Right lobe of liver (tissue), 6 donors: ENCODE measurements at regions not wholly inside any gene's neighbourhood (a gene's known extent, or its start where the extent isn't known, plus 50 kb on each side); places are given as distances from the start of the nearest gene placed in this dataset.

Experiments
- ATAC-seq, 4 donors: fragments of 200-7000 bp; cut with Tn5 transposase; one replicate each; pipeline ENCODE4 v1.9.1; 2020; ENCODE audit warnings: mild to moderate bottlenecking in 4 of 4, moderate library complexity in 4 of 4
- DNase-seq, 3 donors: peaks; one replicate each; pipeline ENCODE4 v3.0.0-alpha.2; 2020
- H3K27ac ChIP-seq, 3 donors: fragments of 200-600 bp; one replicate each; pipeline ENCODE4 v1.8.0; 2022
- H3K27me3 ChIP-seq, 2 donors: fragments of 200-600 bp; one replicate each; pipeline ENCODE4 v1.8.0; 2022
- H3K36me3 ChIP-seq, 4 donors: fragments of 200-600 bp; sonication (generic) in 1 of 4; one replicate each; pipeline versions ENCODE4 v1.5.1 to v1.8.0; 2017 to 2022; ENCODE audit warnings: control low read depth in 1 of 4
- H3K4me1 ChIP-seq, 4 donors: fragments of 200-600 bp; sonication (generic) in 1 of 4; one replicate each; pipeline versions ENCODE4 v1.5.1 to v1.8.0; 2017 to 2022; ENCODE audit warnings: control low read depth in 1 of 4
- H3K4me3 ChIP-seq, 3 donors: fragments of 200-600 bp; one replicate each; pipeline ENCODE4 v1.8.0; 2022
- H3K9me3 ChIP-seq, 4 donors: fragments of 200-600 bp; sonication (generic) in 1 of 4; one replicate each; pipeline versions ENCODE4 v1.5.1 to v1.8.0; 2017 to 2022; ENCODE audit warnings: control low read depth in 1 of 4
- CTCF ChIP-seq, 4 donors: fragments of 200-600 bp in 3 of 4; fragments of 450-650 bp in 1 of 4; IDR thresholded peaks; one replicate each; pipeline versions ENCODE4 v1.5.1 to v1.8.0; 2016 to 2022; ENCODE audit warnings: antibody characterized with exemption in 4 of 4, mild to moderate bottlenecking in 2 of 4
- POLR2A ChIP-seq: fragments of 450-650 bp; IDR thresholded peaks from one replicate; pipeline ENCODE4 v1.6.1; 2017; ENCODE audit warnings: antibody characterized with exemption, mild to moderate bottlenecking
- WGBS: methylation state at CpG from one replicate; pipeline ENCODE4 v1.1.6; 2018; ENCODE audit warnings: low coverage, low lambda C conversion rate; ENCODE audit not compliant: insufficient coverage; ENCODE audit errors: missing lambda C conversion rate; 5-methylcytosine and 5-hydroxymethylcytosine counted together
- intact Hi-C, 2 donors: fragments of 100-400 bp; cut with DNase I; formaldehyde crosslinking; loops; one replicate each; pipeline versions ENCODE4 v1.11.2 to v1.14.1; 2022
- donor health status: DM: no; HTN: yes; CAD: no.
- donor health status: DM: no; HTN: no; CAD: no.
- donor health status: DM: no; HTN: no; CAD: no.
- donor health status: DM: no; HTN: yes; CAD: no.
- donor health status: DM: no; HTN: yes; CAD: no.

GRCh38 chr9:90330231-90330630 lies 312.4 kb downstream of the DIRAS2 start:
- Histone ChIP-seq H3K36me3 (no peaks in the 10 kb centered on the region), H3K27ac (no peak overlapping the region), H3K4me3 (no peak overlapping the region), H3K9me3 (peaks cover 0 to 2% (median 0%) of the 10 kb centered on the region in 4 donors), H3K27me3 (no peaks in the 10 kb centered on the region), H3K4me1 (peaks cover 0 to 14% (median 0%) of the 10 kb centered on the region in 4 donors)
- TF ChIP-seq CTCF (IDR thresholded peaks at IDR 0.05) = no peak
- no peak for TF ChIP-seq POLR2A
- ATAC-seq (no peak), DNase-seq (no peak)
- WGBS = 81% methylated on average over 3 of the region's 3 CpGs
- intact Hi-C loops = no loop called here

GRCh38 chr9:90331826-90332575 lies 310.6 kb downstream of the DIRAS2 start:
- TF ChIP-seq POLR2A (no peak), CTCF (IDR thresholded peaks at IDR 0.05) (no peak)
- Histone ChIP-seq H3K27me3 (no peaks in the 10 kb centered on the region), H3K4me1 (peaks cover 0 to 14% (median 0%) of the 10 kb centered on the region in 4 donors), H3K4me3 (no peak overlapping the region), H3K9me3 (peaks cover 0 to 2% (median 0%) of the 10 kb centered on the region in 4 donors), H3K27ac (peak overlapping the region in 1 of 3 donors; percentile 48), H3K36me3 (no peaks in the 10 kb centered on the region)
- ATAC-seq (peak; percentile 54 to 94 (median 76)), DNase-seq (no peak)
- 60% methylated on average over 8 of the region's 8 CpGs for WGBS
- intact Hi-C loops = no loop called here

DNA sequence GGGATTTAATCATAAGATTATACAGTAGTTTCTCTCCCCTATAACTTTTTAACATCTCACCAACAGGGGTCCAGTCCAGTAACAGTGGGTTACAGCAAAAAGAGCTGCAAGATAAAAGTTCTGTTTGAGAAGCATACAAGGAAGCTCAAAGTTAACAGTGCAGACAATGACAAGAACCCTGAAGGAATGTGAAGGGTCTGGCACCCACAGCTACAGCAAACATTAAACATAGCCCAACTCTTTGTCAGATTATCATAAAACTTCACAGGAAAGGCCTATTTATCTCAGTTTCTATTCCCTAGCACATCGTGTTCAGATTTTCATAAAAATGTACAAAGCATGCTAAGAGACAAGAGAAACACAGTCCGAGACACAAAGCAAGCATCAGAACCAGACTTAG lies 309.4 kb downstream of the DIRAS2 start:
- H3K4me3 ChIP-seq = no peak overlapping the region
- H3K4me1 ChIP-seq = peaks cover 0 to 14% (median 0%) of the 10 kb centered on the region in 4 donors
- no peaks in the 10 kb centered on the region for H3K36me3 ChIP-seq
- H3K27me3 ChIP-seq = no peaks in the 10 kb centered on the region
- DNase-seq (no peak), ATAC-seq (no peak)
- 46% methylated on average over 2 of the region's 2 CpGs for WGBS
- intact Hi-C loops = no loop called here
- H3K27ac ChIP-seq = no peak overlapping the region
- TF ChIP-seq POLR2A = no peak
- no peak for TF ChIP-seq CTCF (IDR thresholded peaks at IDR 0.05)
- H3K9me3 ChIP-seq = peaks cover 0 to 2% (median 0%) of the 10 kb centered on the region in 4 donors

DNA sequence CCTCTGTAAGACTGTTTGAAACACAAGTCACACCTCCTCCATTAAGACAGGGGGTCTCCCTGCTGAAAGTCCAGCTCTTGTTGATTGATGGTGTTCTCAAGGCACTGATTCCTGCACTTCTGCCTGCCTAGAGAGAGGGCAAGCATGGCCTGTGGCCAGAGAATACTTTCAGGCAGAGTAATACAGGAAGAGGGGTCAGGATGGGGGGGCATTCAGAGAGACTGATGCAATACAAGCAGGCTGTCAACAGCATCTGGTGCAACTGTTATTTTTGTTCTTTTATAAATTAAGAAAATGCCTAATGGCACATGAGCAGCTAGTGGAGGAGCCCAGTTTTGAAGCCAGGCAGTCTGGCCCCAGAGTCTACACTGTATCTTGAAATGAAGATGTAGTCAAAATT lies 302.2 kb downstream of the DIRAS2 start:
- no peaks in the 10 kb centered on the region for H3K36me3 ChIP-seq
- ATAC-seq (no peak), DNase-seq (no peak)
- H3K4me1 ChIP-seq = no peaks in the 10 kb centered on the region
- H3K27me3 ChIP-seq = no peaks in the 10 kb centered on the region
- TF ChIP-seq POLR2A (no peak), CTCF (IDR thresholded peaks at IDR 0.05) (no peak)
- intact Hi-C loops = no loop called here
- no peak overlapping the region for H3K27ac ChIP-seq
- H3K4me3 ChIP-seq = no peak overlapping the region
- no peaks in the 10 kb centered on the region for H3K9me3 ChIP-seq
